WI38 (cell line): ENCODE measurements at regions not wholly inside any gene's neighbourhood (a gene's known extent, or its start where the extent isn't known, plus 50 kb on each side); places are given as distances from the start of the nearest gene placed in this dataset.

Experiments
- H3K4me3 ChIP-seq: 2 replicates; pipeline ENCODE4 v1.5.1; 2011; ENCODE audit warnings: low read depth, mild to moderate bottlenecking, control low read depth, low read length
- CTCF ChIP-seq: IDR thresholded peaks from 2 replicates; pipeline ENCODE4 v1.5.1; 2012; ENCODE audit warnings: low read depth, mild to moderate bottlenecking, control low read depth, low read length

GRCh38 chr7:127447326-127447945, 54.9 kb upstream of the ZNF800 start:
- no peak overlapping the region for H3K4me3 ChIP-seq
- TF ChIP-seq CTCF: peak; percentile 76

- no peak for TF ChIP-seq CTCF
- H3K4me3 ChIP-seq: no peak overlapping the region
Observed at GRCh38 chr7:127446842-127447241, 54.3 kb upstream of the ZNF800 start.
